GM12891 (cell line): ENCODE measurements at regions not wholly inside any gene's neighbourhood (a gene's known extent, or its start where the extent isn't known, plus 50 kb on each side); places are given as distances from the start of the nearest gene placed in this dataset.

Experiments
- DNase-seq: peaks from one replicate; pipeline ENCODE4 v3.0.0; 2011; ENCODE audit warnings: low spot score; ENCODE audit not compliant: insufficient read length
- FAIRE-seq: peaks from 2 replicates; lab custom pipeline; 2011; peaks lifted over from hg19 to GRCh38; lab: Jason Lieb, UNC
- PAX5 ChIP-seq: IDR thresholded peaks from 2 replicates; pipeline ENCODE4 v1.6.1; 2011; ENCODE audit warnings: low read length, moderate library complexity, mild to moderate bottlenecking; ENCODE audit not compliant: insufficient read depth, severe bottlenecking
- POLR2A ChIP-seq: IDR thresholded peaks from 2 replicates; pipeline ENCODE4 v1.6.1; 2011; ENCODE audit warnings: low read depth, low read length, control low read depth
- POLR2AphosphoS5 ChIP-seq: IDR thresholded peaks from 2 replicates; pipeline ENCODE4 v1.6.1; 2011; ENCODE audit warnings: low read depth, low read length, control low read depth
- POU2F2 ChIP-seq: IDR thresholded peaks from 2 replicates; pipeline ENCODE4 v1.6.1; 2011; ENCODE audit warnings: low read depth, mild to moderate bottlenecking, control low read depth, low read length, moderate library complexity
- SPI1 ChIP-seq: IDR thresholded peaks from 2 replicates; pipeline ENCODE4 v1.6.1; 2011; ENCODE audit warnings: low read depth, low read length, control low read depth
- TAF1 ChIP-seq: IDR thresholded peaks from 2 replicates; pipeline ENCODE4 v1.6.1; 2011; ENCODE audit warnings: low read depth, low read length, control low read depth

DNA sequence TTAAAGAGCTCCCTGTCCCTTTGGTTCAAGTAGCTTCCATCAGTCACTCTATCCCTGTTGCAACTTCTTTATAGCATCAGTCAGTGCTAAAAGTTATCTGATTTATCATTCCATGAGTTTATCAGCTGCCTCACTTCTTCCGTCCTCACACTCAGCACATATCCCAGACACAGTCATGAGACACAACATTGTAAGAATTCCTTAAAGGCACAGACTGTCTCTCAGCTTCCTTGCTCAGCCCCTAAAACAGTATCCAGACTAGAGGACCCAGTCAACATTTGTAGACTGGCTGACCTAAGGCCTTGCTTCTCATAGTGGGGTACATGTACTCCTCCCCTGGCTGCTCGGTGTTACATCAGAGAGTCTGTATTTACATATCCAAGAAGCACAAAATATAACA is 164.9 kb upstream of the ADGRL2 start:
- FAIRE-seq (no peak), DNase-seq (no peak)
- TF ChIP-seq POLR2A (no peak), TAF1 (no peak), SPI1 (no peak), POLR2AphosphoS5 (no peak), POU2F2 (no peak), PAX5 (no peak)

DNA sequence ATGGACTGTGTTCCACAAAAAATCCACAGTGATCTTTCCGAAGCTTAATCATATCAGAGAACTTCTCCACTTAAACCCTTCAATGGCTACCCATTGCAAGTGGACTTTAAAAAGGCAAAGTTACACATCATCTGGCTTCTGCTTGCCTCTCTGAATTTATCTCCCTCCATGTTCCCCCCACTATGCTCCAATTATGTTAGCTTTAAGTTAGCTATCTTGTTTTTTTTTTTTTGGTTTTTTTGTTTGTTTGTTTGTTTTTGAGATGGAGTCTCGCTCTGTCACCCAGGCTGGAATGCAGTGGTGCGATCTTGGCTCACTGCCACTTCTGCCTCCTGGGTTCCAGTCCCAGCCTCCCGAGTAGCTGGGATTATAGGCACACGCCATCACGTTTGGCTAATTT is 166.4 kb upstream of the ADGRL2 start:
- no peak for TF ChIP-seq PAX5
- TF ChIP-seq POLR2A: no peak
- no peak for TF ChIP-seq POLR2AphosphoS5
- TF ChIP-seq POU2F2: no peak
- no peak for TF ChIP-seq TAF1
- no peak for TF ChIP-seq SPI1
- FAIRE-seq (no peak), DNase-seq (no peak)

DNA sequence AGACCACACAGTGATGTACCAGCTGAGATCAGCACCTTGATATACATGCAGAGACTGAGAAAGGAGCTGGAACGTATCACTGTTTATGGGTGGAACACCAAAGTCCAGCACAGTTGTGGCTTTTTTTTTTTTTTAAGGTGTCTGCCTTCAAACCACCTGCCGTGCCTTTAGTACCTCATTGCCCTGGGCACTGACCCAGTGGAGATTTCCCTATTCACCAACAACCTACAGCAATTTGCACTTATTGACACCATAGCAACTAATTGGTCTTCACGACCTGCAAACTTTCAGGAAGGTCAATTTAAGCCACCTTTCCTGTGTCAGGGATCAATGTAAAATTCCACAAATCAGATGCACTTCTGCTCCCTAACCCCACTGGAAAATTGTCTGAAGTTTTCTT is 181.6 kb upstream of the ADGRL2 start:
- no peak for DNase-seq
- TF ChIP-seq SPI1 (no peak), POLR2A (no peak), POU2F2 (no peak), POLR2AphosphoS5 (no peak), PAX5 (no peak), TAF1 (no peak)
- FAIRE-seq: no peak

DNA sequence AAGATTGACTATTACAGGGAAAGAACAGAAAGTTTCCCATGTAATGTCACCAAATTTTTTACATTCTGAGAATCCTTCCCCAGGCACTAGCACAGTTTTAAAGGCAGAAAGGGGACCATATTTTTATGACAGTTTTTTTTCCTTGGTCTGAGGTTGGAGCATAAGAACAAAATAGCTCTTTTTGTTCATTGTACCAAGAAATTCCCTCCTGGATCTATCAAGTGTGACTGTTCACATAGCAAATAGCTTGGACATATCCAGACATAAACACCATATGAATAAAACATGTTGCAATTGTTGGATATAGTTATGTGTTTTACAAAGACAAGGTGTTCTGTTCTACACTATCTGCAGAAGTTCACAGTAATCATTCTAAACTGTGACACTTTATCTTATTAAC is 182.4 kb upstream of the ADGRL2 start:
- TF ChIP-seq PAX5 (no peak), POU2F2 (no peak), SPI1 (no peak), TAF1 (no peak), POLR2AphosphoS5 (no peak), POLR2A (no peak)
- DNase-seq: no peak
- no peak for FAIRE-seq

DNA sequence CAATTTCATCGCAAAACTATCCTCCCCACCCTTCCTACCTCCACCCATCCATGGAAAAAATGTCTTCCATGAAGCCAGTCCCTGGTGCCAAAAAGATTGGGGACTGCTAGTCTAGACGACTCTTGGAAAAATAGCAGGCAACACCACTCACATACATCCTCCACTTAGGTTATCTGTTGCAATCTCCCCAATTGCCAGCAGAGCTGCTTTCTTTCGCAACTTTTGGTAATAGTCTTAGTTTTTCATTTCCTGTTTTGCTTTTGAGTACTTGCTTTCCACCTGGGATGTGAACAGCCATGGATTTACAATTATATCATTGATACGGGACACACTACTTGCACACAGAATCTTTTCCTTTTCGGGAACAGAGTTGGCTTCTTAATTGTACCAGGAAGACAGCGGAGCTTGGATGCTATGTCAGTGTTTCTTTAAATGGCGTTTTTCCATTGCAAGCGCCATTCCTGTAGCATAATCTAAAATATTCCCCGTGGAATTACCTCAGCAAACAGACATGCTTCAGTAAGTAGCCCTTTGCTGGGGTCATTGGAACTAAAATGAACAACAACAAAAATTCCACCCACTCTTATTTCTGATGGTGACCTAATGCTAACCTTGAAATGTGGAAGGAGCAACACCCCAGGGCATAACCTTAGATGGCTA is 183.3 kb upstream of the ADGRL2 start:
- TF ChIP-seq TAF1: no peak
- no peak for FAIRE-seq
- no peak for DNase-seq

DNA sequence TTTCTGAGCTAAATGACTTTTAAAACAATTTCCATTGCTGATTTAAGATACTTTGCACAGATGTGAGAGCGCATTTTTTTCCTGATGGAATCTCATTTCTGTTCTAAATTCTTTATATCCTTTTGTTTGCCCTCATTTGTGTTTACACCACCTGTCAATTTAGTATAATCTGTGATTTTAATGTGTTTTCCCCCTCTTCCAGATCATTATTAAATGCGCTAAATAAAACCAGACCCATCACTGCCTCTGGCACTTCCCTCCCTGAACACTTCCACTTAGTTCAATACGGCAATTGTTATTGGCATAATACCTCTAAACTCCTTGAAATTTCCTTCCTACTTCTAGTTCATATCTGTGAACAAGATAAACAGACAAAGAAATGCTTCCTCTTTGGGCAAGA is 186.9 kb upstream of the ADGRL2 start:
- no peak for TF ChIP-seq POLR2A
- TF ChIP-seq PAX5: no peak
- TF ChIP-seq SPI1: no peak
- TF ChIP-seq POU2F2: no peak
- no peak for TF ChIP-seq TAF1
- no peak for FAIRE-seq
- no peak for DNase-seq

DNA sequence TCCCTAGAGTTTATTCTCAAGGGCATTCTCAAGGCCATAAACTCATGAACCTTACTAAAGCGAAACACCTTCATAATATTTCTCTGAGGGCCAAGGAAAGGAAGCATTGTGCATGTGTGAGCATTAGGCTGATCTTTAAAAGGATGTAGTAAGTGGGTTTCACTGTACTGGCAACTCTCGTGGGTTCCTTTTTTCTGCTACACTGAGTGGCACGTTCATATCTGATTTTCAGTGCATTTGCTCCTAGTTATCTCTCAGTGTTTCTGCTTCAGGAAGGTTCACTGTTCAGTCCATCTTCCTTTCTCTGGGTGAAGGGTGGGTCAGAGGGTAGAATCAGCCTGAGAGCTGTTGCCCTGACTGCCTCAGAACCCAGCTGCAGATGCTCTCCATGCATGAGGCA is 192.8 kb upstream of the ADGRL2 start:
- FAIRE-seq (no peak), DNase-seq (no peak)
- TF ChIP-seq POU2F2: no peak
- TF ChIP-seq PAX5: no peak
- TF ChIP-seq POLR2A: no peak
- TF ChIP-seq POLR2AphosphoS5: no peak
- no peak for TF ChIP-seq TAF1
- TF ChIP-seq SPI1: no peak

DNA sequence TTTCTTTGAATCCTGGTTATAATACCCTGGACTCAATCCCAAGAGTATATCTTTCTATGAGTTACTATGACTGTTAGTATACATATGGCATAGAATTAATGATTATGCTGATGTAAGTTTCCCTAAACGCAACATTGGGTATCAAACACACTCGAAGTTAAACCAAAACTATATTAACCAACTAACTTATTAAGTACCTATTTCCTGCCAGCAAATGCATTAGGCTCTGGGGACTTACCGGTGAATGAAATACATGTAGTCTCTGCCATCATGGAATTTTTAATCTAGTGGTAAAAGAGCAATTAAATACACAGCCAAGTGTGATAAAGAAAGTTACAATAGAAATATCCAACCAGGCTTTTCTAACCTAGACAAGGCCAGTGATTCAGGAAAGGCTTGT is 193.6 kb upstream of the ADGRL2 start:
- DNase-seq: no peak
- FAIRE-seq: no peak
- TF ChIP-seq TAF1: no peak
- no peak for TF ChIP-seq PAX5
- no peak for TF ChIP-seq SPI1
- no peak for TF ChIP-seq POLR2AphosphoS5
- TF ChIP-seq POU2F2: no peak
- TF ChIP-seq POLR2A: no peak

DNA sequence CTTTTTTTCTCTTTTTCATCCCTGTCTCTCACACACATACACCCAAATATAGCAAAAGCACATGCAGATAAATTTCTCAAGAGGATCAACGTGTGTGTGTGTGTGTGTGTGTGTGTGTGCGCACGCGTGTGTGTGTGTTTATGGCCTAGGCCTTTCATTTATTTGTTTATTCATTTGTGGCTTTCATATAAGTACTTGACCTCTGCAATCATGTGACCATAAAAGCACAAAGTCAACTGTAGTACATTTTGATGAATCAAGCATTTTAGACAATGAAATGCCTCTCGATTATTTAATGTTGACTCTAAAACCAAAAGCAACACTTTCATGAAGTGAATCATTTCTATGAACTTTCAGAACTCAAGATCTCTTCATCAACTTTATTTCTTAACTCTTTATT is 194.1 kb upstream of the ADGRL2 start:
- FAIRE-seq (no peak), DNase-seq (no peak)
- no peak for TF ChIP-seq POLR2A
- no peak for TF ChIP-seq TAF1
- TF ChIP-seq POLR2AphosphoS5: no peak
- TF ChIP-seq POU2F2: no peak
- no peak for TF ChIP-seq PAX5
- no peak for TF ChIP-seq SPI1

DNA sequence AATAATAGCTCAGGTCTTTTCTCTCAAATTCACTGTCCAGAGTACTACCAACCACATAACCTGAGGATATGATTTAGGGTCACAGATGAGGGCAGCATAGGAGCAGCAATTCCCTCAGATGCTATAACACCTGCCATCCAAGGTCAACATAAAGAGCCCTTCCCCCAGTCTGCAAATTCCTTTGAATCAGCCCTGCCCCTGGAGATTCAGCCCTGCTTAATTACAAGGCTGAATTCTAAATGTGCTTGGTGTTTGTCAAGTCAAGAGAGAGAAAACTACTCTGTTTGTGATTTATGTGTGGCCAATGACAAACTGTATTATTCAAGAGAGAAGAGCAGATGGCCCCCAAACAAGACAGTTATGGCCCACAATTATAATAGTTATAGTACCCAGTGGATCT is 195.7 kb upstream of the ADGRL2 start:
- DNase-seq: no peak
- no peak for FAIRE-seq
- TF ChIP-seq PAX5: no peak
- no peak for TF ChIP-seq POU2F2
- no peak for TF ChIP-seq SPI1
- no peak for TF ChIP-seq POLR2AphosphoS5
- TF ChIP-seq TAF1: no peak
- no peak for TF ChIP-seq POLR2A
